HG03457 (cell line): ENCODE measurements at regions not wholly inside any gene's neighbourhood (a gene's known extent, or its start where the extent isn't known, plus 50 kb on each side); places are given as distances from the start of the nearest gene placed in this dataset.

ENCODE experiments used
- ATAC-seq: cut with Tn5 transposase; IDR thresholded peaks from one replicate; pipeline ENCODE4 v1.9.1; 2021; ENCODE audit warnings: moderate number of reproducible peaks; ENCODE audit not compliant: unreplicated experiment

GRCh38 chr3:34361921-34362320 lies 563.5 kb downstream of the PDCD6IP start:
- peak; percentile 97 for ATAC-seq

GRCh38 chr3:34362910-34363309 lies 564.5 kb downstream of the PDCD6IP start:
- ATAC-seq, result no peak

GRCh38 chr3:34363881-34364280 lies 565.5 kb downstream of the PDCD6IP start:
- ATAC-seq, result no peak

- no peak for ATAC-seq
These were observed 565.9 kb downstream of the PDCD6IP start for GRCh38 chr3:34364335-34364734.

GRCh38 chr3:34365231-34365630 lies 566.8 kb downstream of the PDCD6IP start:
- ATAC-seq, result no peak

- no peak for ATAC-seq
These were observed 567.3 kb downstream of the PDCD6IP start for GRCh38 chr3:34365771-34366170.

- no peak for ATAC-seq
These were observed 569.1 kb downstream of the PDCD6IP start for GRCh38 chr3:34367521-34367920.

GRCh38 chr3:34374521-34374920 lies 576.1 kb downstream of the PDCD6IP start:
- no peak for ATAC-seq

- ATAC-seq, result no peak
These were observed 578.3 kb downstream of the PDCD6IP start for GRCh38 chr3:34376691-34377090.

- no peak for ATAC-seq
These were observed 579.5 kb downstream of the PDCD6IP start for GRCh38 chr3:34377961-34378360.

- ATAC-seq, result no peak
These were observed 582.8 kb downstream of the PDCD6IP start for GRCh38 chr3:34381243-34381642.

GRCh38 chr3:34382859-34383258 lies 584.4 kb downstream of the PDCD6IP start:
- no peak for ATAC-seq

GRCh38 chr3:34386309-34386708 lies 587.9 kb downstream of the PDCD6IP start:
- ATAC-seq, result no peak

- ATAC-seq, result no peak
These were observed 589.6 kb downstream of the PDCD6IP start for GRCh38 chr3:34387826-34388564.

GRCh38 chr3:34388830-34389229 lies 590.4 kb downstream of the PDCD6IP start:
- ATAC-seq, result no peak

GRCh38 chr3:34394978-34395748 lies 596.7 kb downstream of the PDCD6IP start:
- no peak for ATAC-seq

GRCh38 chr3:34396288-34396687 lies 597.9 kb downstream of the PDCD6IP start:
- no peak for ATAC-seq

- no peak for ATAC-seq
These were observed 598.5 kb downstream of the PDCD6IP start for GRCh38 chr3:34396956-34397355.

GRCh38 chr3:34399401-34399800 lies 601.0 kb downstream of the PDCD6IP start:
- ATAC-seq, result no peak

GRCh38 chr3:34405159-34405558 lies 606.7 kb downstream of the PDCD6IP start:
- ATAC-seq, result no peak

- no peak for ATAC-seq
These were observed 608.9 kb downstream of the PDCD6IP start for GRCh38 chr3:34407281-34407680.

GRCh38 chr3:34408088-34408487 lies 609.7 kb downstream of the PDCD6IP start:
- ATAC-seq, result no peak
